ENCODE measurements at regions not wholly inside any gene's neighbourhood (a gene's known extent, or its start where the extent isn't known, plus 50 kb on each side); places are given as distances from the start of the nearest gene placed in this dataset.
A peak's percentile ranks its signal among the peaks of the same experiment; 100 is the strongest.

GRCh38 chr1:96865731-96866685 is 144.4 kb downstream of the PTBP2 start:
- H3K9ac ChIP-seq (ENCODE audit: insufficient read depth in 1 of 2, low read length in 2 of 2): peak overlapping the region in 1 of 2 donors; percentile 57
- H3K27me3 ChIP-seq (ENCODE audit: control insufficient read depth in 3 of 3, insufficient read depth in 3 of 3, low read length in 2 of 3): no peaks in the 10 kb centered on the region
- ATAC-seq (ENCODE audit: insufficient read depth, low FRiP score) (peak; percentile 60), DNase-seq (peak; percentile 55 to 99 (median 98))
- H3K27ac ChIP-seq (ENCODE audit: low read depth in 1 of 2, low read length in 1 of 2): peak overlapping the region; percentile 33 to 56
- 46 to 65% methylated on average over 3 of the region's 3 CpGs for WGBS, 2 donors
- no peaks in the 10 kb centered on the region for H3K36me3 ChIP-seq (ENCODE audit: control insufficient read depth in 4 of 4, insufficient read depth in 4 of 4, low read length in 4 of 4)
- no peak overlapping the region for H3K4me3 ChIP-seq
- peaks cover 0 to 14% (median 0%) of the 10 kb centered on the region in 5 donors for H3K4me1 ChIP-seq (ENCODE audit: control insufficient read depth in 5 of 5, insufficient read depth in 5 of 5, low read length in 5 of 5)
- H3K9me3 ChIP-seq (ENCODE audit: control insufficient read depth in 4 of 4, insufficient read depth in 3 of 4, low read length in 3 of 4): peaks cover 0 to 6% (median under 1%) of the 10 kb centered on the region in 4 donors
- TF ChIP-seq CTCF (IDR thresholded peaks at IDR 0.05; ENCODE audit: control extremely low read depth, extremely low read depth): no peak

GRCh38 chr1:96872757-96873156 is 151.2 kb downstream of the PTBP2 start:
- TF ChIP-seq CTCF (IDR thresholded peaks at IDR 0.05; ENCODE audit: control extremely low read depth, extremely low read depth): no peak
- H3K9ac ChIP-seq (ENCODE audit: insufficient read depth in 1 of 2, low read length in 2 of 2): no peak overlapping the region
- WGBS, 2 donors: 85 to 88% methylated on average over 2 of the region's 2 CpGs
- no peak for DNase-seq
- H3K27ac ChIP-seq (ENCODE audit: low read depth in 1 of 2, low read length in 1 of 2): no peak overlapping the region
- no peaks in the 10 kb centered on the region for H3K4me1 ChIP-seq (ENCODE audit: control insufficient read depth in 5 of 5, insufficient read depth in 5 of 5, low read length in 5 of 5)
- no peaks in the 10 kb centered on the region for H3K27me3 ChIP-seq (ENCODE audit: control insufficient read depth in 3 of 3, insufficient read depth in 3 of 3, low read length in 2 of 3)
- no peak for ATAC-seq (ENCODE audit: insufficient read depth, low FRiP score)
- H3K36me3 ChIP-seq (ENCODE audit: control insufficient read depth in 4 of 4, insufficient read depth in 4 of 4, low read length in 4 of 4): no peaks in the 10 kb centered on the region
- peaks cover 2 to 12% (median 5%) of the 10 kb centered on the region in 4 donors for H3K9me3 ChIP-seq (ENCODE audit: control insufficient read depth in 4 of 4, insufficient read depth in 3 of 4, low read length in 3 of 4)
- H3K4me3 ChIP-seq: no peak overlapping the region

GRCh38 chr1:96878640-96879039 is 157.1 kb downstream of the PTBP2 start:
- no peak for TF ChIP-seq CTCF (IDR thresholded peaks at IDR 0.05; ENCODE audit: control extremely low read depth, extremely low read depth)
- WGBS, 2 donors: 72 to 87% methylated on average over 1 of the region's 1 CpG

More at GRCh38 chr1:96878640-96879039, 157.1 kb downstream of the PTBP2 start:
- ATAC-seq (ENCODE audit: insufficient read depth, low FRiP score): no peak
- Histone ChIP-seq H3K36me3 (ENCODE audit: control insufficient read depth in 4 of 4, insufficient read depth in 4 of 4, low read length in 4 of 4) (no peaks in the 10 kb centered on the region), H3K4me3 (no peak overlapping the region), H3K4me1 (ENCODE audit: control insufficient read depth in 5 of 5, insufficient read depth in 5 of 5, low read length in 5 of 5) (no peaks in the 10 kb centered on the region), H3K9ac (ENCODE audit: insufficient read depth in 1 of 2, low read length in 2 of 2) (no peak overlapping the region), H3K27ac (ENCODE audit: low read depth in 1 of 2, low read length in 1 of 2) (no peak overlapping the region), H3K27me3 (ENCODE audit: control insufficient read depth in 3 of 3, insufficient read depth in 3 of 3, low read length in 2 of 3) (no peaks in the 10 kb centered on the region), H3K9me3 (ENCODE audit: control insufficient read depth in 4 of 4, insufficient read depth in 3 of 4, low read length in 3 of 4) (peaks cover 0 to 4% (median under 1%) of the 10 kb centered on the region in 4 donors)
- no peak for DNase-seq

Data from lung (tissue), 11 donors.